NT2/D1 (cell line): ENCODE measurements at regions not wholly inside any gene's neighbourhood (a gene's known extent, or its start where the extent isn't known, plus 50 kb on each side); places are given as distances from the start of the nearest gene placed in this dataset.

Experiments
- SUZ12 ChIP-seq: IDR thresholded peaks from 2 replicates; pipeline ENCODE4 v1.6.1; 2011; ENCODE audit not compliant: insufficient read length, insufficient read depth; ENCODE audit errors: extremely low read depth
- YY1 ChIP-seq: IDR thresholded peaks from 2 replicates; pipeline ENCODE4 v1.6.1; 2011; ENCODE audit not compliant: insufficient read length, insufficient read depth
- ZNF274 ChIP-seq: IDR thresholded peaks from 2 replicates; pipeline ENCODE4 v1.6.1; 2011; ENCODE audit warnings: mild to moderate bottlenecking, low read depth, low read length

DNA sequence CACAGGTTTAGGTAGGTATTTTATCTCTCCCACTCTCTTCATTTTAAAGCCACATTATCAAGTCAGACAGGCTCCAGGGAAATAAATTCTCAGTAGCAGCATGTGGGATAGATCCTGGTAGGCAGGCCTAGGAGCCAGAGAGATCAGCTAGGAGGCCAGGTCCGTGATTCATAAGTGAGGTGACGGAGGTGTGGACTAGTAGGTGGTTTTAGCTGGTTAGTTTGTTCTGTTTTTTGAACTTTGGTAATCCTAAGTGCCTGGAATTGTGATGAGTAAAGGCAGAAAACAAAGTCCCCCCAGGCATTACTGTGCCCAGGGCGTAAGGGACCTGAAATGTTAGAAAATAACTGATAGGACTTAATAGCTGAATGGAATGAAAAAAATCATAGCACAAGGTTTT lies 53.6 kb upstream of the E2F3 start:
- TF ChIP-seq SUZ12 (no peak), YY1 (no peak), ZNF274 (no peak)
